CD4-positive, CD25-positive, alpha-beta regulatory T cell (primary cell): ENCODE measurements at regions not wholly inside any gene's neighbourhood (a gene's known extent, or its start where the extent isn't known, plus 50 kb on each side); places are given as distances from the start of the nearest gene placed in this dataset.

ENCODE experiments used
- ATAC-seq, 2 donors: fragments of 150-1000 bp; cut with Tn5 transposase; one replicate each; pipeline ENCODE4 v1.10.0; 2021; ENCODE audit warnings: low read depth in 2 of 2, moderate number of reproducible peaks in 2 of 2, moderate library complexity in 1 of 2
- DNase-seq, 3 donors: peaks; one replicate each; pipeline versions ENCODE4 v3.0.0 to v3.0.0-alpha.2; 2012 to 2022; ENCODE audit warnings: mixed read lengths in 1 of 3
- H3K27ac ChIP-seq: one replicate; pipeline ENCODE4 v1.7.0; 2013; ENCODE audit warnings: mild to moderate bottlenecking, low read length; ENCODE audit not compliant: insufficient read depth, poor library complexity, severe bottlenecking
- H3K27me3 ChIP-seq: one replicate; pipeline ENCODE4 v1.7.0; 2013; ENCODE audit warnings: low read length; ENCODE audit not compliant: control insufficient read depth, insufficient read depth
- H3K36me3 ChIP-seq: one replicate; pipeline ENCODE4 v1.7.0; 2013; ENCODE audit warnings: mild to moderate bottlenecking, low read length, moderate library complexity; ENCODE audit not compliant: control insufficient read depth, insufficient read depth
- H3K4me1 ChIP-seq: 2 replicates; pipeline ENCODE4 v1.7.0; 2013; ENCODE audit warnings: mild to moderate bottlenecking, low read length; ENCODE audit not compliant: insufficient read depth, control insufficient read depth, poor library complexity, severe bottlenecking
- H3K4me3 ChIP-seq: one replicate; pipeline ENCODE4 v1.7.0; 2013; ENCODE audit warnings: low read depth, mild to moderate bottlenecking, low read length, moderate library complexity
- H3K9me3 ChIP-seq, 2 experiments: 1 replicate in 1 of 2; 2 replicates in 1 of 2; pipeline ENCODE4 v1.7.0; 2013; ENCODE audit warnings: low read length in 2 of 2, mild to moderate bottlenecking in 1 of 2, moderate library complexity in 1 of 2; ENCODE audit not compliant: control insufficient read depth in 2 of 2
- H3K27ac Mint-ChIP-seq, 3 donors: one replicate each; pipeline ENCODE4 v1.8.0; 2020 to 2022; ENCODE audit warnings: mild to moderate bottlenecking in 3 of 3, mixed read lengths in 3 of 3, moderate library complexity in 2 of 3
- H3K27me3 Mint-ChIP-seq: one replicate; pipeline ENCODE4 v1.8.0; 2022; ENCODE audit warnings: mild to moderate bottlenecking, mixed read lengths
- H3K36me3 Mint-ChIP-seq: one replicate; pipeline ENCODE4 v1.8.0; 2020; ENCODE audit warnings: mixed read lengths
- H3K4me1 Mint-ChIP-seq, 4 donors: one replicate each; pipeline ENCODE4 v1.8.0; 2020 to 2022; ENCODE audit warnings: mixed read lengths in 4 of 4, mild to moderate bottlenecking in 1 of 4
- H3K4me3 Mint-ChIP-seq, 4 donors: one replicate each; pipeline ENCODE4 v1.8.0; 2020 to 2022; ENCODE audit warnings: mild to moderate bottlenecking in 4 of 4, mixed read lengths in 4 of 4, moderate library complexity in 3 of 4
- H3K9me3 Mint-ChIP-seq, 7 donors: one replicate each; pipeline ENCODE4 v1.8.0; 2020 to 2022; ENCODE audit warnings: mixed read lengths in 7 of 7, mild to moderate bottlenecking in 3 of 7, moderate library complexity in 2 of 7

GRCh38 chr4:71932941-71933340, 98.9 kb upstream of the NPFFR2 start:
- Mint-ChIP-seq H3K27ac (no peak overlapping the region), H3K9me3 (peaks cover 0 to 4% (median 0%) of the 10 kb centered on the region in 7 donors), H3K27me3 (no peaks in the 10 kb centered on the region), H3K4me3 (no peak overlapping the region), H3K4me1 (no peaks in the 10 kb centered on the region), H3K36me3 (no peaks in the 10 kb centered on the region)
- ATAC-seq (no peak), DNase-seq (no peak)
- Histone ChIP-seq H3K4me3 (no peak overlapping the region), H3K27ac (no peak overlapping the region), H3K27me3 (no peaks in the 10 kb centered on the region), H3K4me1 (no peaks in the 10 kb centered on the region), H3K9me3 (no peaks in the 10 kb centered on the region), H3K36me3 (no peaks in the 10 kb centered on the region)

- H3K27me3 Mint-ChIP-seq: no peaks in the 10 kb centered on the region
- Histone ChIP-seq H3K4me3 (no peak overlapping the region), H3K4me1 (no peaks in the 10 kb centered on the region), H3K36me3 (no peaks in the 10 kb centered on the region), H3K9me3 (no peaks in the 10 kb centered on the region), H3K27ac (no peak overlapping the region), H3K27me3 (no peaks in the 10 kb centered on the region)
- H3K27ac Mint-ChIP-seq: no peak overlapping the region
- peaks cover 0 to 10% (median 0%) of the 10 kb centered on the region in 7 donors for H3K9me3 Mint-ChIP-seq
- ATAC-seq: no peak
- no peak for DNase-seq
- H3K36me3 Mint-ChIP-seq: no peaks in the 10 kb centered on the region
- no peaks in the 10 kb centered on the region for H3K4me1 Mint-ChIP-seq
- no peak overlapping the region for H3K4me3 Mint-ChIP-seq
These were observed 93.0 kb upstream of the NPFFR2 start for GRCh38 chr4:71938776-71939175.

- DNase-seq (peak in 1 of 3 donors; percentile 7), ATAC-seq (no peak)
- H3K27ac Mint-ChIP-seq: no peak overlapping the region
- Histone ChIP-seq H3K9me3 (no peaks in the 10 kb centered on the region), H3K4me1 (no peaks in the 10 kb centered on the region), H3K36me3 (no peaks in the 10 kb centered on the region), H3K27me3 (no peaks in the 10 kb centered on the region), H3K27ac (no peak overlapping the region), H3K4me3 (no peak overlapping the region)
- no peaks in the 10 kb centered on the region for H3K4me1 Mint-ChIP-seq
- no peaks in the 10 kb centered on the region for H3K36me3 Mint-ChIP-seq
- no peak overlapping the region for H3K4me3 Mint-ChIP-seq
- no peaks in the 10 kb centered on the region for H3K27me3 Mint-ChIP-seq
- peaks cover 0 to 10% (median 2%) of the 10 kb centered on the region in 7 donors for H3K9me3 Mint-ChIP-seq
These were observed 90.8 kb upstream of the NPFFR2 start for GRCh38 chr4:71941001-71941400.

GRCh38 chr4:71944956-71945355, 86.8 kb upstream of the NPFFR2 start:
- no peak for ATAC-seq
- DNase-seq: no peak
- no peaks in the 10 kb centered on the region for H3K4me1 Mint-ChIP-seq
- Histone ChIP-seq H3K36me3 (no peaks in the 10 kb centered on the region), H3K4me3 (no peak overlapping the region), H3K4me1 (no peaks in the 10 kb centered on the region), H3K27ac (no peak overlapping the region), H3K27me3 (no peaks in the 10 kb centered on the region), H3K9me3 (no peaks in the 10 kb centered on the region)
- H3K4me3 Mint-ChIP-seq: no peak overlapping the region
- H3K27me3 Mint-ChIP-seq: no peaks in the 10 kb centered on the region
- no peak overlapping the region for H3K27ac Mint-ChIP-seq
- peaks cover 0 to 8% (median 5%) of the 10 kb centered on the region in 7 donors for H3K9me3 Mint-ChIP-seq
- no peaks in the 10 kb centered on the region for H3K36me3 Mint-ChIP-seq

- H3K9me3 ChIP-seq: no peaks in the 10 kb centered on the region
- ATAC-seq: no peak
These were observed 86.0 kb upstream of the NPFFR2 start for GRCh38 chr4:71945791-71946190.

GRCh38 chr4:71958978-71959377, 72.8 kb upstream of the NPFFR2 start:
- Histone ChIP-seq H3K27me3 (no peaks in the 10 kb centered on the region), H3K36me3 (no peaks in the 10 kb centered on the region), H3K4me1 (no peaks in the 10 kb centered on the region), H3K4me3 (no peak overlapping the region), H3K27ac (no peak overlapping the region), H3K9me3 (no peaks in the 10 kb centered on the region)
- Mint-ChIP-seq H3K27me3 (no peaks in the 10 kb centered on the region), H3K4me3 (no peak overlapping the region), H3K27ac (no peak overlapping the region), H3K4me1 (no peaks in the 10 kb centered on the region), H3K36me3 (no peaks in the 10 kb centered on the region), H3K9me3 (peaks cover 1 to 9% (median 4%) of the 10 kb centered on the region in 7 donors)
- no peak for DNase-seq
- no peak for ATAC-seq

More at GRCh38 chr4:71945791-71946190, 86.0 kb upstream of the NPFFR2 start:
- Histone ChIP-seq H3K27me3 (no peaks in the 10 kb centered on the region), H3K36me3 (no peaks in the 10 kb centered on the region), H3K4me1 (no peaks in the 10 kb centered on the region), H3K27ac (no peak overlapping the region), H3K4me3 (no peak overlapping the region)
- Mint-ChIP-seq H3K27me3 (no peaks in the 10 kb centered on the region), H3K4me3 (no peak overlapping the region), H3K9me3 (peaks cover under 1 to 11% (median 6%) of the 10 kb centered on the region in 7 donors), H3K4me1 (no peaks in the 10 kb centered on the region), H3K36me3 (no peaks in the 10 kb centered on the region), H3K27ac (no peak overlapping the region)
- DNase-seq: no peak

- Mint-ChIP-seq H3K27me3 (no peaks in the 10 kb centered on the region), H3K4me1 (no peaks in the 10 kb centered on the region), H3K27ac (no peak overlapping the region), H3K4me3 (no peak overlapping the region), H3K9me3 (peaks cover 0 to 7% (median 2%) of the 10 kb centered on the region in 7 donors), H3K36me3 (no peaks in the 10 kb centered on the region)
- H3K9me3 ChIP-seq: no peaks in the 10 kb centered on the region
- H3K36me3 ChIP-seq: no peaks in the 10 kb centered on the region
- H3K27me3 ChIP-seq: no peaks in the 10 kb centered on the region
- H3K4me1 ChIP-seq: no peaks in the 10 kb centered on the region
- H3K4me3 ChIP-seq: no peak overlapping the region
- no peak overlapping the region for H3K27ac ChIP-seq
- no peak for ATAC-seq
- no peak for DNase-seq
These were observed 69.1 kb upstream of the NPFFR2 start for GRCh38 chr4:71962622-71963264.

GRCh38 chr4:71974681-71975080, 57.1 kb upstream of the NPFFR2 start:
- no peaks in the 10 kb centered on the region for H3K36me3 ChIP-seq
- no peak overlapping the region for H3K4me3 ChIP-seq
- H3K4me3 Mint-ChIP-seq: no peak overlapping the region
- DNase-seq: no peak
- no peaks in the 10 kb centered on the region for H3K4me1 ChIP-seq
- no peaks in the 10 kb centered on the region for H3K4me1 Mint-ChIP-seq
- no peaks in the 10 kb centered on the region for H3K27me3 Mint-ChIP-seq
- H3K27ac Mint-ChIP-seq: no peak overlapping the region
- H3K36me3 Mint-ChIP-seq: no peaks in the 10 kb centered on the region
- H3K27ac ChIP-seq: no peak overlapping the region
- H3K27me3 ChIP-seq: no peaks in the 10 kb centered on the region
- no peaks in the 10 kb centered on the region for H3K9me3 ChIP-seq
- no peak for ATAC-seq
- peaks cover 0 to 7% (median 0%) of the 10 kb centered on the region in 7 donors for H3K9me3 Mint-ChIP-seq
